UCSD-AML1 (cell line): ENCODE measurements at regions not wholly inside any gene's neighbourhood (a gene's known extent, or its start where the extent isn't known, plus 50 kb on each side); places are given as distances from the start of the nearest gene placed in this dataset.

Experiments used
- DNase-seq: peaks from one replicate; lab custom pipeline; 2025; ENCODE audit not compliant: unreplicated experiment; lab: John Stamatoyannopoulos, UW

DNA sequence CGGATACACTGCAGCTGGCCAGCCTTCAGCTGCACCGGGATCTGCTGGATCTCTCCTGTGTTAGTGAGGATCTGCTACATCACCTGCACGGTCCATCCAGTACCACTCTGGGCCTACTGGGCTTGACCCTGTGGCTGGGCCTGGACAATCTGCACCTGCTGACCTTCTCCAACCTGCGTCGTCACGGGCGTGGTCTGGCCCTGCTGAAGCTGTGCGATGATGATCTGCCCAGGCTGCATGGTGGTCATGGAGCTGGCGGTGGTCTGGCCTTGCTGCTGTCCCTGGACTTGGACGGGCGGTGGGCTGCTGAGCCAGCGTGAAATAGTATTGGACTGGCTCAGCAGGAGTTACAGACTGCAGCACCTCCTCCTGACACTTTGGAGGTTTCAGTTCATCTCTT, 137.1 kb upstream of the GAS1 start:
- no peak for DNase-seq

DNA sequence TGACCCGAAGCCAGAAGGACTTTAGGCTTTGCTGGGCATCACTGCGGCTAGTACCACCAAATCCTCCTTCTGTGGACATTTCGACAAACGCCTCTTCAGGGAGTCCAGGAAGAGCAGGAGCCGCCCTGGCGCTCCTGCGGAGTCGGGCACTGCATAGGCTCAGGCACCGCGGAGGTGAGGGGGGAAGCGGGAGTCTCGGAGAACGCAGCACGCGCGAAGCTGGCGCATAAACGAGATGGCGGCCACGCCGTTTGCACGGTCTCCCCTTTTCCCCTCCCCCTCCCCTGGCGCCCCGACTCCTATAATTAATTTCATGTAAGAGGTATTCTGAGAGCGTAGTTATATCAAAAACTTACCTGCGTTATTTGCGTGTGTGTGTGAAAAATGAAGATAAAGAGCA, 137.8 kb upstream of the GAS1 start:
- DNase-seq = no peak

DNA sequence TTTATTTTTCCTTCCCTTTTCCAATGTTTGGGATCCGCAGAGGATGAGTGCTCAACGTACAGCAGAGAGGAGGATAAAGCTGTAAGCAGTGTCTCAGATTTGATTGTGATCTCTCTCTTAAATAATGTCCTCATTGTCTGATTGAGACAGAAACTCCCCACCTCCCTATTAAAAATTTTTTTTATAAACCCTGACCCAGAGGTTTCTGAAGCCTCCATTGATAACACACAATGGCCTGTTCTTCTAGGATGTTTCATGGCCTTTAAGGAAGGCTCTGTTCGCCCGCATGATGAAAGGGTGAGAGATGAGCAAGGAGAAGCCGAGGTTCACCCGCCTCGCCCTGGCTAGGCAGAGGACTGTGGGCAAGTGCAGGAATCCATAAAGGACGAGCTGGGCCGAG, 138.2 kb upstream of the GAS1 start:
- no peak for DNase-seq

GRCh38 chr9:87086221-87086818, 139.0 kb upstream of the GAS1 start:
- DNase-seq = no peak

DNA sequence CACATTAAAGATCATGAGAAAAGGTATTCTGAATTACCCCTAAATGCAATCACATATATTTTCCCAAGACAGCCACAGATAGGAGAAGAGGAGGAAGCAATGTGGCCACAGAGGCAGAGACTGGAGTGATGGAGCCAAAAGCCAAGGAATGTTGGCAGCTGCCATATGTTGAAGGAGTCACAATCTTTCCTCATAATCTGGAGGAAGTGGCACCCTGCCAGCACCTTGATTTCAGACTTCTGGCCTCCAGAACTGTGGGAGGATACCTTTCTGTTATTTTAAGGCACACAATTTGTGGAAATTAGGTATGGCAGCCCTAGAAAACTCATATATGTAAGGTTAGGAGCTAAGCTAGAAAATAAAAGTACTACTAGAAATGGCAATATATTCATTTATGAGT, 139.9 kb upstream of the GAS1 start:
- no peak for DNase-seq

DNA sequence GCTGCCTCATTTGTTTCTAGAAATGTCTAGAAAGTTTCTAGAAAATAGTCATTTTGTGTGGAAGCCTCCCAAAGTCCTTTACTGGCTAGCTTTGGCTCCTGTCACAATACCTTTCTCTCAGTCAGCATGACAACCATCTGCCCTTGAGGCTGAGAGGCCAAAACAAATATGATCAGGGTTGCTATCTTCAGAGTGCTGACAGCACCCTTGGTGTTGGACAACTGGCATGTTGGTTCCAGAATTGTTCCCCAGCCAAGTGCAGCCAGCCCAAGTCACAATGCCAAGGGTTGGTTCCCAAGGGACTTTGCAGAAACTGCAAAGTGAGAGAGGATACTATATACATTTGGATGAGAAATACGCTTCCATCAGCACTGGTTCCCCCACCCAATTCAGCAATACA, 140.9 kb upstream of the GAS1 start:
- no peak for DNase-seq

DNA sequence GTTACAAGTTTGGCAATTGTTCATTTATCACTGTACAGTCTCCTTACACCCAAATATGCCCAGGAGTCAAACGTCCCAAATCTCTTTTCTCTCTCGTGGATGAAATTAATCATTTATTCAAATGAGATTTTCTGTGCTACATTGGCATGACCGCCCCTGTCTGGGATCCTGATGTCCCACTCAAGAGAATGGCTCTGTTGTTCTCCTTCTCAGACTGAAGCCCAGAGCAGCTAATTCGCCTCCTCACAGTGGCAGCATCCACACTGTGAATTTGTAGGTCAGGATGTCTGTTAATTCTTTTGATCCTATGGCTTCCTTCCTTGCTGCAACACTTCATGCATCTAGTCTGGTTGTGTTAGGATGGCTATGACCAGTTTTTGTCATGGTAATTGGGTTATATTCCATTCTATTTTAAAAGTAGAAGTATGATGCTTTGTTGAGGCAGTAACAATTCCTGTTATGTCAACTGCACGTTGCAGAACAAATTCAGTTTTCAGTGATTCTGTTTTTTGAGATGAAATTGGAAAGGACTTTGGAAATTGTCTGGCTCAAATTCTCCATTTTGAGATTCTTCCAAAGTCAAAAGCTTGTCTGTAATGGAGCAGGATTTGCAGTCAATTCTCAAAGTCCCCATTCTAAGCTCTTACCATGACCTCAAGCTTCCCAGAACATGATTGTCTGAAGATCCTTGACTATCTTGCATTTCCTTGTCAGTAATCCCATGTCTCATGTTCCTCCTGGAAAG, 141.5 kb upstream of the GAS1 start:
- DNase-seq = no peak

DNA sequence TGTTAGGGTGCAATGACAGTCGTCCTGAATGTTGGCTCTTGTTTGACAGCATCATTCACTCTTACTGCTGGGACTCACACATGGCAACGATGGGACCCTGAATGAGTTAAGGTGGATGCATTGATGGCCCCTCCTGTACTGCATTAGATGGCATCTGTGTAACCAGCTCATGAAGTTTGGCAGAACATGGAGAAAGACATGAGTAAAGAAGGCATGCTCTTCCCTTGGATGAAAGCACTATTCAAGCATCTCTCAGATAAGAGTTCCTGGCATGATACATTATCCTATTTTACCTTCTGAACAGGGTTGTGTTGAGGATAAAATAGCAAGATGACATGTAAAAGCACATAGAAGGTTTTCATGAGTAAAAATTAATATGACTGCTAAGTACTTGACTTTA, 142.2 kb upstream of the GAS1 start:
- DNase-seq = no peak

DNA sequence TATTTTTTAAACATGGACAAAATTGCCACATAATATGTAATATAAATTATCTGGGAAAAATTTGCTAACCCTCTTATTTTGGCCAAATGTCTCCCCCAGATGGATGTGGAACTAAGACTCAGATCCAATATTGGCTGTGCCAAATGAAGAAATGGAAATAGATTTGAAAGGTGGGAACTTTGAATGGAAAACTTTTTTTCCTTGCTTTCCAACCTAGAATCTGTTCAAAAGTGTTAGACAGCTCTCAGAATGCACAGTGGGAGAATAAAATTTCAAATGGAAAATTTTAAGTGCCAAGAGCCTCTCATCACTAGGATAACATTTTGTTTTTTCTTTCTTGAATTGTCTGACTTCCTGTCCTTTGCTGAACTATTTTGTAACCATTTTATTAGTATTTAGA, 142.6 kb upstream of the GAS1 start:
- DNase-seq = no peak

- no peak for DNase-seq
Measured at GRCh38 chr9:87093777-87094176, 146.5 kb upstream of the GAS1 start.

DNA sequence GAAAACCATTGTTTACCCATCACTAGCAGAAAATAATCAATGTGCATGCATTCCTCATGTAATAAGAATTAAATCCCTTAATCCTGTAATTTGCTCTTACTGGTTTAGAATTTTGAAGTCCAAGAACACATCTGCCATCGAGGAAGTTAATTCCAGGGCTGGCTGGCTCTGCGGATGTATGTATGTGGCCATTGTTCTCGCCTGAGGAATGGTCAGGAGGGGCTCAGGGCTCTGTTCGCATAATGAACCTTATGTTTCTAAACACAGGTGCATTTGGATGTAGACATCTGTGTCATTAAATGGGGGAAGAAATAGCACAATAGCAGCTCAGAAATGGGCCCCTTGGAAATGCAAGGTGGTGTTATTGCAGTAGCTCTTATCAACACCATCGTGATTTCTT, 148.6 kb upstream of the GAS1 start:
- no peak for DNase-seq

DNA sequence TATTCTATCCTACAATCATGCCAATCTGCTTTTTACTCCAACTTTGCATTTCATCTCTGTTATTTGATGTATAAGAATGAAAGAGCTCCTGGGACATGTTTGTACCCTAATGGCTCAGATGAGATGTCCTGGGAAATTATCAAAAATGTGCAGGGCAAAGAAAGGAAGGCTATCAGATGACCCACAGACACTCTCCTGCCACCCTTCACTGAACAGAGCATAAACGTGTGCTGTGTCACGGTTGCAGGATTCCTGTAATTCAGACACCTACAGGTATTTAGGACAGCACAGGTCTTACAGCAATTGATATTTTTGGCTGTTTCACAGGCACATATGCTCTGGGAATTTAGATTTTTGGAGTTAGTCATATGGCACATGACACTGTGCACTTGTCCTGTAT, 149.2 kb upstream of the GAS1 start:
- DNase-seq = no peak

GRCh38 chr9:87097238-87097637, 149.9 kb upstream of the GAS1 start:
- DNase-seq = no peak

- DNase-seq = no peak
Measured at GRCh38 chr9:87099407-87099806, 152.1 kb upstream of the GAS1 start.

- no peak for DNase-seq
Measured at GRCh38 chr9:87100001-87100400, 152.7 kb upstream of the GAS1 start.

GRCh38 chr9:87102126-87102525, 154.8 kb upstream of the GAS1 start:
- no peak for DNase-seq

- DNase-seq = no peak
Measured at GRCh38 chr9:87107072-87107471, 159.8 kb upstream of the GAS1 start.

DNA sequence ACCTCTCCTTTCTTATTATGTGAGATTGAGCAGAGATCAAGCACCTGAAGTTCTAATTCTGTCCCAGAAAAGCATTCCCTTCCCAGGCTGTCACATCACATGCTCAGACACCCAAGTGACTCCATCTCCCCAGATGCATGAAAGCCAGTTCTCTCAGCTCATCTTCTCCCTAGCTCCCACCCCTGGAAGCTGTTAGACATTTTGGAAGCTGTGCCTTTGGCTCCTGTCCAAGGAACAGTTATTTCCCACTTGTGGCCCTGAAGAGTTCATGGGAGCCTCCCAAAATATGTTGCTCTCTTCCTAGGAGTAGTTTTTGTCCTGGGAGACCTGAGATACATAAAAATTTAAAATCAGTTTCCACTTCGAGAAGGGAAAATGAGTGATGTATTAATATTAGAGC, 161.4 kb upstream of the GAS1 start:
- DNase-seq = no peak

GRCh38 chr9:87109231-87109631, 161.9 kb upstream of the GAS1 start:
- DNase-seq = no peak

- no peak for DNase-seq
Measured at GRCh38 chr9:87109851-87110250, 162.5 kb upstream of the GAS1 start.

- no peak for DNase-seq
Measured at GRCh38 chr9:87111010-87111409, 163.7 kb upstream of the GAS1 start.

- DNase-seq = no peak
Measured at GRCh38 chr9:87112656-87113055, 165.3 kb upstream of the GAS1 start.

GRCh38 chr9:87113874-87114273, 166.6 kb upstream of the GAS1 start:
- DNase-seq = no peak
